HCT116 (cell line): ENCODE measurements at regions not wholly inside any gene's neighbourhood (a gene's known extent, or its start where the extent isn't known, plus 50 kb on each side); places are given as distances from the start of the nearest gene placed in this dataset.

Experiments used
- ATAC-seq: fragments of 200-7000 bp; cut with Tn5 transposase; 2 replicates; pipeline ENCODE4 v1.9.1; 2020; ENCODE audit warnings: mild to moderate bottlenecking, moderate library complexity
- BruUV-seq: library from RNA; stranded (reverse); fragments of 400-500 nt; replicated peaks from 2 replicates; lab custom pipeline; 2021; lab: Mats Ljungman, UMichigan
- CTCF ChIA-PET: fragments of 300-600 bp; sonication (Branson Sonifier 250); formaldehyde crosslinking; loops from one replicate; lab custom pipeline; 2021; ENCODE audit warnings: antibody characterized with exemption; lab: Charles Lee
- POLR2A ChIA-PET: fragments of 300-600, 350-600 bp; sonication (Branson Sonifier 250); formaldehyde crosslinking; loops from one replicate; lab custom pipeline; 2021; ENCODE audit warnings: antibody characterized with exemption; lab: Charles Lee
- RAD21 ChIA-PET, 2 experiments: fragments of 300-600 bp; sonication (Branson Sonifier 250); formaldehyde crosslinking; loops; one replicate each; lab custom pipeline; 2023; ENCODE audit warnings: low total read pairs in 2 of 2; ENCODE audit not compliant: uncharacterized antibody in 2 of 2, unreplicated experiment in 2 of 2, low non-redundant PET in 1 of 2; lab: Charles Lee
- DNase-seq: peaks from one replicate; pipeline ENCODE4 v3.0.0-alpha.2; 2010; ENCODE audit warnings: low read depth, low spot score
- H2AFZ ChIP-seq: fragments of 200-600 bp; shearing (Covaris generic), sonication (generic); 2 replicates; pipeline ENCODE4 v1.6.1; 2017; ENCODE audit warnings: low read depth, mixed run types, mixed read lengths, antibody characterized with exemption, low read length; ENCODE audit not compliant: poor library complexity, severe bottlenecking
- H3K27ac ChIP-seq: 2 replicates; pipeline ENCODE4 v1.5.1; 2012; ENCODE audit warnings: low read depth, low read length
- H3K27me3 ChIP-seq: fragments of 200-600 bp; sonication (generic); 2 replicates; pipeline ENCODE4 v1.6.1; 2016; ENCODE audit warnings: mixed run types, low read length, mixed read lengths; ENCODE audit not compliant: insufficient read depth
- H3K36me3 ChIP-seq, 2 experiments: fragments of 200-500 bp in 1 of 2; fragments of 200-600 bp in 1 of 2; sonication (Bioruptor generic) in 1 of 2; sonication (generic) in 1 of 2; 2 replicates each; pipeline versions ENCODE4 v1.5.1 to v1.6.1; 2014 to 2016; ENCODE audit warnings: low read length in 2 of 2, inconsistent platforms in 1 of 2, mixed read lengths in 1 of 2, mixed run types in 1 of 2; ENCODE audit not compliant: insufficient read depth in 2 of 2, control insufficient read depth in 1 of 2
- H3K4me1 ChIP-seq, 2 experiments: fragments of 200-600 bp in 1 of 2; sonication (generic) in 1 of 2; 2 replicates each; pipeline versions ENCODE4 v1.5.1 to v1.6.1; 2012 to 2017; ENCODE audit warnings: low read length in 2 of 2, inconsistent platforms in 1 of 2, mild to moderate bottlenecking in 1 of 2, mixed read lengths in 1 of 2, mixed run types in 1 of 2, moderate library complexity in 1 of 2; ENCODE audit not compliant: insufficient read depth in 2 of 2, control insufficient read depth in 1 of 2
- H3K4me2 ChIP-seq: fragments of 200-600 bp; sonication (generic); 2 replicates; pipeline ENCODE4 v1.6.1; 2017; ENCODE audit warnings: mixed run types, low read length, mixed read lengths
- H3K4me3 ChIP-seq, 2 experiments: fragments of 200-600 bp in 1 of 2; sonication (generic) in 1 of 2; replicated peaks in 1 of 2; 2 replicates each; pipeline ENCODE4 v1.5.1; 2011 to 2016; ENCODE audit warnings: low read length in 2 of 2, control low read depth in 1 of 2, low read depth in 1 of 2, mild to moderate bottlenecking in 1 of 2, mixed read lengths in 1 of 2, mixed run types in 1 of 2
- H3K79me2 ChIP-seq: fragments of 200-600 bp; sonication (generic); 2 replicates; pipeline ENCODE4 v1.6.1; 2017; ENCODE audit warnings: mild to moderate bottlenecking, mixed run types, low read length, moderate library complexity, mixed read lengths; ENCODE audit not compliant: insufficient read depth
- H3K9ac ChIP-seq: fragments of 200-600 bp; sonication (generic); 2 replicates; pipeline ENCODE4 v1.6.1; 2016; ENCODE audit warnings: low read length, mixed read lengths
- H3K9me2 ChIP-seq: fragments of 200-600 bp; sonication (generic), shearing (Covaris generic); 2 replicates; pipeline ENCODE4 v1.6.1; 2017; ENCODE audit warnings: mixed run types, mild to moderate bottlenecking, moderate library complexity; ENCODE audit not compliant: insufficient read depth
- H3K9me3 ChIP-seq, 2 experiments: fragments of 200-500 bp in 1 of 2; fragments of 200-600 bp in 1 of 2; sonication (Bioruptor generic) in 1 of 2; sonication (generic) in 1 of 2; 2 replicates each; pipeline ENCODE4 v1.6.1; 2014 to 2017; ENCODE audit warnings: low read length in 2 of 2, mixed read lengths in 2 of 2, inconsistent platforms in 1 of 2, low read depth in 1 of 2, mild to moderate bottlenecking in 1 of 2, mixed run types in 1 of 2, moderate library complexity in 1 of 2; ENCODE audit not compliant: control insufficient read depth in 1 of 2, insufficient read depth in 1 of 2
- H4K20me1 ChIP-seq: fragments of 200-600 bp; sonication (generic), shearing (Covaris generic); 2 replicates; pipeline ENCODE4 v1.6.1; 2017; ENCODE audit warnings: mixed run types, mild to moderate bottlenecking, moderate library complexity; ENCODE audit not compliant: insufficient read depth
- ATF3 ChIP-seq: IDR thresholded peaks from 2 replicates; pipeline ENCODE4 v1.6.1; 2012
- CBX3 ChIP-seq: IDR thresholded peaks from 2 replicates; pipeline ENCODE4 v1.6.1; 2012; ENCODE audit warnings: low read depth
- CTCF ChIP-seq, 3 experiments: fragments of 200-600 bp in 1 of 3; sonication (generic) in 1 of 3; IDR thresholded peaks in 2 of 3; conservative IDR thresholded peaks in 1 of 3; 2 replicates each; pipeline ENCODE4 v1.5.1; 2012 to 2017; ENCODE audit warnings: low read depth in 2 of 3, low read length in 2 of 3, antibody characterized with exemption in 1 of 3, borderline replicate concordance in 1 of 3, control low read depth in 1 of 3, mild to moderate bottlenecking in 1 of 3, mixed read lengths in 1 of 3, mixed run types in 1 of 3, moderate library complexity in 1 of 3; ENCODE audit not compliant: insufficient read depth in 1 of 3
- ELF1 ChIP-seq: IDR thresholded peaks from 2 replicates; pipeline ENCODE4 v1.6.1; 2012; ENCODE audit warnings: low read depth, borderline replicate concordance
- EZH2 ChIP-seq: fragments of 200-600 bp; sonication (generic); IDR thresholded peaks from 2 replicates; pipeline ENCODE4 v1.6.1; 2017; ENCODE audit warnings: antibody characterized with exemption, mixed run types
- EZH2phosphoT487 ChIP-seq: fragments of 200-600 bp; IDR thresholded peaks from 2 replicates; pipeline ENCODE4 v1.6.1; 2018; ENCODE audit warnings: antibody characterized with exemption, borderline replicate concordance
- FOSL1 ChIP-seq: IDR thresholded peaks from 2 replicates; pipeline ENCODE4 v1.6.1; 2012; ENCODE audit warnings: low read depth
- POLR2A ChIP-seq: IDR thresholded peaks from 2 replicates; pipeline ENCODE4 v1.7.0; 2011; ENCODE audit warnings: borderline replicate concordance; ENCODE audit not compliant: insufficient read depth, insufficient read length; ENCODE audit errors: extremely low read depth
- POLR2AphosphoS5 ChIP-seq: IDR thresholded peaks from 2 replicates; pipeline ENCODE4 v1.6.1; 2011; ENCODE audit warnings: mild to moderate bottlenecking, low read depth, low read length, moderate library complexity
- RAD21 ChIP-seq: IDR thresholded peaks from 2 replicates; pipeline ENCODE4 v1.6.1; 2012; ENCODE audit warnings: low read depth, mild to moderate bottlenecking
- REST ChIP-seq: IDR thresholded peaks from 2 replicates; pipeline ENCODE4 v1.6.1; 2012; ENCODE audit warnings: low read depth
- SRF ChIP-seq: IDR thresholded peaks from 2 replicates; pipeline ENCODE4 v1.6.1; 2012; ENCODE audit warnings: low read depth
- YY1 ChIP-seq: IDR thresholded peaks from 2 replicates; pipeline ENCODE4 v1.6.1; 2011; ENCODE audit warnings: low read length, low read depth, moderate library complexity, mild to moderate bottlenecking; ENCODE audit not compliant: insufficient replicate concordance; ENCODE audit errors: extremely low read depth
- ZFX ChIP-seq: fragments of 450-650 bp; IDR thresholded peaks from 2 replicates; pipeline ENCODE4 v1.6.1; 2017
- ZNF274 ChIP-seq: fragments of 200-500 bp; sonication (Bioruptor generic); IDR thresholded peaks from 2 replicates; pipeline ENCODE4 v1.6.1; 2014; ENCODE audit warnings: mild to moderate bottlenecking, low read depth, low read length, inconsistent platforms
- intact Hi-C: fragments of 100-400 bp; cut with micrococcal nuclease; formaldehyde crosslinking; loops from 2 replicates; pipeline ENCODE4 v1.10.0; 2022
- TF ChIP-seq, protein P1 (sequence below): IDR thresholded peaks from 2 replicates; pipeline ENCODE4 v1.6.1; 2011; ENCODE audit warnings: mild to moderate bottlenecking, low read length, moderate library complexity; ENCODE audit not compliant: insufficient replicate concordance; ENCODE audit errors: extremely low read depth
- TF ChIP-seq, protein P2 (sequence below): IDR thresholded peaks from 2 replicates; pipeline ENCODE4 v1.6.1; 2012

DNA sequence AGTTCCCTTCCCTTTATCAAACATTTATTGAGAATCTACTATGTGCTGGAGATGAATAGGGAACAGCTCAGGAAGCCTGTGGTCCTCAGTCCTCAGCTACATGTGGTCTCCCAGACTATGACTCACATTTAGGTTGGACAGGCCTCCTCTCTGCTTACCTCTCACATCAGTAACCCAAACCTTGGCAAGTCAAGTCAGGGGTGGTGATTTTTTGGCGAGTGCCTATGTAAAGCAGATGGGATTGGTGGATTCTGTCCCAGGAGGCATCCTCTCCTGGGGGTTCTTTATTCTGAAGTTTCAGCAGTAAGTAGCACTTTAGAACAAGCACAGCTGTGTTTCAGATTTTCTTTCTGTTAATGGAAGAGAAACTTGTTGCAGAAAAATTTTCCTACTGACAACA, 241.3 kb downstream of the PRDM2 start:
- H2AFZ ChIP-seq = no peak overlapping the region
- H3K9me3 ChIP-seq = no peaks in the 10 kb centered on the region; a peak in 2 of 4 replicates
- H3K79me2 ChIP-seq = no peaks in the 10 kb centered on the region
- ATAC-seq (no peak), DNase-seq (no peak)
- no peaks in the 10 kb centered on the region for H3K36me3 ChIP-seq
- ChIA-PET CTCF (no interaction called here), POLR2A (no interaction called here), RAD21 (no interaction called here)
- no peaks in the 10 kb centered on the region for H3K4me1 ChIP-seq
- no peaks in the 10 kb centered on the region for H4K20me1 ChIP-seq
- H3K27ac ChIP-seq = no peak overlapping the region
- no peak overlapping the region for H3K4me3 ChIP-seq
- no peak overlapping the region for H3K9ac ChIP-seq
- no TSS peak for BruUV-seq
- H3K27me3 ChIP-seq = no peaks in the 10 kb centered on the region
- intact Hi-C loops = loop anchor here (2.0 kb wide), 1 partner anchor 15 kb away; no protein-coding TSS in a partner anchor
- H3K9me2 ChIP-seq = no peaks in the 10 kb centered on the region
- no peak for TF ChIP-seq ATF3
- TF ChIP-seq SRF = no peak
- no peak for TF ChIP-seq ZFX
- no peak for TF ChIP-seq CTCF (IDR thresholded peaks at IDR 0.05 in 2 of 3, conservative IDR thresholded peaks at IDR 0.05 in 1 of 3; ENCODE audit: borderline replicate concordance in 1 of 3, insufficient read depth in 1 of 3, low read depth in 2 of 3, low read length in 2 of 3)
- TF ChIP-seq, protein P1, sequence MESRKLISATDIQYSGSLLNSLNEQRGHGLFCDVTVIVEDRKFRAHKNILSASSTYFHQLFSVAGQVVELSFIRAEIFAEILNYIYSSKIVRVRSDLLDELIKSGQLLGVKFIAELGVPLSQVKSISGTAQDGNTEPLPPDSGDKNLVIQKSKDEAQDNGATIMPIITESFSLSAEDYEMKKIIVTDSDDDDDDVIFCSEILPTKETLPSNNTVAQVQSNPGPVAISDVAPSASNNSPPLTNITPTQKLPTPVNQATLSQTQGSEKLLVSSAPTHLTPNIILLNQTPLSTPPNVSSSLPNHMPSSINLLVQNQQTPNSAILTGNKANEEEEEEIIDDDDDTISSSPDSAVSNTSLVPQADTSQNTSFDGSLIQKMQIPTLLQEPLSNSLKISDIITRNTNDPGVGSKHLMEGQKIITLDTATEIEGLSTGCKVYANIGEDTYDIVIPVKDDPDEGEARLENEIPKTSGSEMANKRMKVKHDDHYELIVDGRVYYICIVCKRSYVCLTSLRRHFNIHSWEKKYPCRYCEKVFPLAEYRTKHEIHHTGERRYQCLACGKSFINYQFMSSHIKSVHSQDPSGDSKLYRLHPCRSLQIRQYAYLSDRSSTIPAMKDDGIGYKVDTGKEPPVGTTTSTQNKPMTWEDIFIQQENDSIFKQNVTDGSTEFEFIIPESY = no peak
- no peak for TF ChIP-seq POLR2AphosphoS5
- TF ChIP-seq EZH2phosphoT487 = no peak
- no peak for TF ChIP-seq CBX3
- no peak for TF ChIP-seq EZH2
- no peak for TF ChIP-seq POLR2A
- TF ChIP-seq YY1 = no peak
- no peak for TF ChIP-seq REST
- TF ChIP-seq, protein P2, sequence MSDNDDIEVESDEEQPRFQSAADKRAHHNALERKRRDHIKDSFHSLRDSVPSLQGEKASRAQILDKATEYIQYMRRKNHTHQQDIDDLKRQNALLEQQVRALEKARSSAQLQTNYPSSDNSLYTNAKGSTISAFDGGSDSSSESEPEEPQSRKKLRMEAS = no peak
- TF ChIP-seq RAD21 = no peak
- no peak for TF ChIP-seq FOSL1
- no peak for TF ChIP-seq ZNF274
- no peak for TF ChIP-seq ELF1
- H3K4me2 ChIP-seq = no peak overlapping the region
